GM18498 (cell line): ENCODE measurements at regions not wholly inside any gene's neighbourhood (a gene's known extent, or its start where the extent isn't known, plus 50 kb on each side); places are given as distances from the start of the nearest gene placed in this dataset.
"Not testable (repeated sequence)": the region's sequence is repeated elsewhere in the genome, so short reads cannot be mapped to it uniquely, and the experiment has no call there.

Source experiments
- ATAC-seq: cut with Tn5 transposase; IDR thresholded peaks from one replicate; pipeline ENCODE4 v1.9.1; 2021; ENCODE audit warnings: mild to moderate bottlenecking, moderate library complexity; ENCODE audit not compliant: unreplicated experiment

GRCh38 chr19:28067882-28068281, 1145.1 kb downstream of the UQCRFS1 start:
- ATAC-seq: no peak

- no peak for ATAC-seq
Measured at GRCh38 chr19:28066988-28067387, 1146.0 kb downstream of the UQCRFS1 start.

- ATAC-seq: no peak
Measured at GRCh38 chr19:28066161-28066560, 1146.8 kb downstream of the UQCRFS1 start.

- ATAC-seq: no peak
Measured at GRCh38 chr19:28065026-28065425, 1147.9 kb downstream of the UQCRFS1 start.

GRCh38 chr19:28063702-28064101, 1149.2 kb downstream of the UQCRFS1 start:
- no peak for ATAC-seq

- no peak for ATAC-seq
Measured at GRCh38 chr19:28061111-28061510, 1151.8 kb downstream of the UQCRFS1 start.

GRCh38 chr19:28057026-28057425, 1155.9 kb downstream of the UQCRFS1 start:
- not testable (repeated sequence) for ATAC-seq

- no peak for ATAC-seq
Measured at GRCh38 chr19:28051047-28051446, 1161.9 kb downstream of the UQCRFS1 start.

- ATAC-seq: no peak
Measured at GRCh38 chr19:28049875-28050274, 1163.1 kb downstream of the UQCRFS1 start.

GRCh38 chr19:28046932-28047331, 1166.0 kb downstream of the UQCRFS1 start:
- ATAC-seq: no peak

GRCh38 chr19:28045621-28046020, 1167.3 kb downstream of the UQCRFS1 start:
- no peak for ATAC-seq

- no peak for ATAC-seq
Measured at GRCh38 chr19:28044477-28044876, 1168.5 kb downstream of the UQCRFS1 start.

- no peak for ATAC-seq
Measured at GRCh38 chr19:28042516-28042915, 1170.4 kb downstream of the UQCRFS1 start.

- no peak for ATAC-seq
Measured at GRCh38 chr19:28039677-28040381, 1173.1 kb downstream of the UQCRFS1 start.

GRCh38 chr19:28037186-28037585, 1175.8 kb downstream of the UQCRFS1 start:
- no peak for ATAC-seq

GRCh38 chr19:28036486-28036885, 1176.5 kb downstream of the UQCRFS1 start:
- no peak for ATAC-seq

- ATAC-seq: no peak
Measured at GRCh38 chr19:28034936-28035335, 1178.0 kb downstream of the UQCRFS1 start.

- no peak for ATAC-seq
Measured at GRCh38 chr19:28028881-28029444, 1184.0 kb downstream of the UQCRFS1 start.

- ATAC-seq: no peak
Measured at GRCh38 chr19:28027116-28027515, 1185.8 kb downstream of the UQCRFS1 start.

- no peak for ATAC-seq
Measured at GRCh38 chr19:28026636-28027035, 1186.3 kb downstream of the UQCRFS1 start.

GRCh38 chr19:28024920-28025319, 1188.0 kb downstream of the UQCRFS1 start:
- no peak for ATAC-seq

GRCh38 chr19:28023064-28023463, 1189.9 kb downstream of the UQCRFS1 start:
- ATAC-seq: no peak

- ATAC-seq: no peak
Measured at GRCh38 chr19:28022506-28022905, 1190.4 kb downstream of the UQCRFS1 start.
